SK-N-SH (cell line): ENCODE measurements at regions not wholly inside any gene's neighbourhood (a gene's known extent, or its start where the extent isn't known, plus 50 kb on each side); places are given as distances from the start of the nearest gene placed in this dataset.

Experiments
- EP300 ChIP-seq, 2 experiments: IDR thresholded peaks; 2 replicates each; pipeline versions ENCODE4 v1.4.0 to v1.6.1; 2012; ENCODE audit warnings: borderline replicate concordance in 1 of 2, low read depth in 1 of 2, low read length in 1 of 2
- FOXJ3 ChIP-seq: sonication (generic); formaldehyde crosslinking; IDR thresholded peaks from 2 replicates; pipeline ENCODE4 v1.5.1; 2020; ENCODE audit warnings: mild to moderate bottlenecking, missing genetic modification reagents
- POLR2AphosphoS5 ChIP-seq: IDR thresholded peaks from 2 replicates; pipeline ENCODE4 v1.6.1; 2012; ENCODE audit warnings: low read depth, low read length
- RAD21 ChIP-seq: IDR thresholded peaks from 2 replicates; pipeline ENCODE4 v1.6.1; 2012; ENCODE audit warnings: mild to moderate bottlenecking, low read length
- TF ChIP-seq, protein P1 (sequence below): fragments of 200-600 bp; sonication (generic); IDR thresholded peaks from 2 replicates; pipeline ENCODE4 v1.6.1; 2017; ENCODE audit warnings: antibody characterized with exemption, mild to moderate bottlenecking, moderate library complexity
- TF ChIP-seq, protein P2 (sequence below): IDR thresholded peaks from 2 replicates; pipeline ENCODE4 v1.6.1; 2012; ENCODE audit warnings: mild to moderate bottlenecking, low read depth, low read length, moderate library complexity
- TF ChIP-seq, protein P3 (sequence below): IDR thresholded peaks from 2 replicates; pipeline ENCODE4 v1.4.0; 2012; ENCODE audit warnings: low read depth
- TF ChIP-seq, protein P4 (sequence below): IDR thresholded peaks from 2 replicates; pipeline ENCODE4 v1.4.0; 2012; ENCODE audit warnings: low read depth, borderline replicate concordance

DNA sequence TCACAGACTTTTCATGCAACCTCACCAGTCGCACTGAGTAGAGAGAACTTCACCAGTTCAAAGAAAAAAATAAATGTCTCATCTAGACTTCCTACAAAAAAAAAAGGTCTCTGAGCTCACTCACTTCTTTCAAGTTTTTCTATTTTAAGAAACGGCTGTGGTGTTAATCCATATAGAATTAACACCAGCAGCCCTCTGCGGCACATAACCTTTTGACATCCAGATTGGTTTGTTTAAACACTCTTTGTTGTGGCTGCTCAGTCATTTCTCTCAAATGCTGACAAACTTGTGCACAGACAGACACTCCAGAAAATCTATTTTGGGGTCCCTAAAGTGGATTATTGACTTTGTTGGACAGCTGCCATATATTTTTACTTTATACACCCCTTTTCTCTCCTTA is 874.9 kb downstream of the EFNB2 start:
- no peak for TF ChIP-seq FOXJ3 (CRISPR knock-in tag)
- TF ChIP-seq, protein P1, sequence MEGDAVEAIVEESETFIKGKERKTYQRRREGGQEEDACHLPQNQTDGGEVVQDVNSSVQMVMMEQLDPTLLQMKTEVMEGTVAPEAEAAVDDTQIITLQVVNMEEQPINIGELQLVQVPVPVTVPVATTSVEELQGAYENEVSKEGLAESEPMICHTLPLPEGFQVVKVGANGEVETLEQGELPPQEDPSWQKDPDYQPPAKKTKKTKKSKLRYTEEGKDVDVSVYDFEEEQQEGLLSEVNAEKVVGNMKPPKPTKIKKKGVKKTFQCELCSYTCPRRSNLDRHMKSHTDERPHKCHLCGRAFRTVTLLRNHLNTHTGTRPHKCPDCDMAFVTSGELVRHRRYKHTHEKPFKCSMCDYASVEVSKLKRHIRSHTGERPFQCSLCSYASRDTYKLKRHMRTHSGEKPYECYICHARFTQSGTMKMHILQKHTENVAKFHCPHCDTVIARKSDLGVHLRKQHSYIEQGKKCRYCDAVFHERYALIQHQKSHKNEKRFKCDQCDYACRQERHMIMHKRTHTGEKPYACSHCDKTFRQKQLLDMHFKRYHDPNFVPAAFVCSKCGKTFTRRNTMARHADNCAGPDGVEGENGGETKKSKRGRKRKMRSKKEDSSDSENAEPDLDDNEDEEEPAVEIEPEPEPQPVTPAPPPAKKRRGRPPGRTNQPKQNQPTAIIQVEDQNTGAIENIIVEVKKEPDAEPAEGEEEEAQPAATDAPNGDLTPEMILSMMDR: no peak
- TF ChIP-seq, protein P2, sequence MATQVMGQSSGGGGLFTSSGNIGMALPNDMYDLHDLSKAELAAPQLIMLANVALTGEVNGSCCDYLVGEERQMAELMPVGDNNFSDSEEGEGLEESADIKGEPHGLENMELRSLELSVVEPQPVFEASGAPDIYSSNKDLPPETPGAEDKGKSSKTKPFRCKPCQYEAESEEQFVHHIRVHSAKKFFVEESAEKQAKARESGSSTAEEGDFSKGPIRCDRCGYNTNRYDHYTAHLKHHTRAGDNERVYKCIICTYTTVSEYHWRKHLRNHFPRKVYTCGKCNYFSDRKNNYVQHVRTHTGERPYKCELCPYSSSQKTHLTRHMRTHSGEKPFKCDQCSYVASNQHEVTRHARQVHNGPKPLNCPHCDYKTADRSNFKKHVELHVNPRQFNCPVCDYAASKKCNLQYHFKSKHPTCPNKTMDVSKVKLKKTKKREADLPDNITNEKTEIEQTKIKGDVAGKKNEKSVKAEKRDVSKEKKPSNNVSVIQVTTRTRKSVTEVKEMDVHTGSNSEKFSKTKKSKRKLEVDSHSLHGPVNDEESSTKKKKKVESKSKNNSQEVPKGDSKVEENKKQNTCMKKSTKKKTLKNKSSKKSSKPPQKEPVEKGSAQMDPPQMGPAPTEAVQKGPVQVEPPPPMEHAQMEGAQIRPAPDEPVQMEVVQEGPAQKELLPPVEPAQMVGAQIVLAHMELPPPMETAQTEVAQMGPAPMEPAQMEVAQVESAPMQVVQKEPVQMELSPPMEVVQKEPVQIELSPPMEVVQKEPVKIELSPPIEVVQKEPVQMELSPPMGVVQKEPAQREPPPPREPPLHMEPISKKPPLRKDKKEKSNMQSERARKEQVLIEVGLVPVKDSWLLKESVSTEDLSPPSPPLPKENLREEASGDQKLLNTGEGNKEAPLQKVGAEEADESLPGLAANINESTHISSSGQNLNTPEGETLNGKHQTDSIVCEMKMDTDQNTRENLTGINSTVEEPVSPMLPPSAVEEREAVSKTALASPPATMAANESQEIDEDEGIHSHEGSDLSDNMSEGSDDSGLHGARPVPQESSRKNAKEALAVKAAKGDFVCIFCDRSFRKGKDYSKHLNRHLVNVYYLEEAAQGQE: no peak
- no peak for TF ChIP-seq EP300 (IDR thresholded peaks at IDR 0.05; ENCODE audit: borderline replicate concordance in 1 of 2, low read depth in 1 of 2, low read length in 1 of 2)
- TF ChIP-seq RAD21: no peak
- TF ChIP-seq, protein P3, sequence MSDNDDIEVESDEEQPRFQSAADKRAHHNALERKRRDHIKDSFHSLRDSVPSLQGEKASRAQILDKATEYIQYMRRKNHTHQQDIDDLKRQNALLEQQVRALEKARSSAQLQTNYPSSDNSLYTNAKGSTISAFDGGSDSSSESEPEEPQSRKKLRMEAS: no peak
- TF ChIP-seq POLR2AphosphoS5: no peak
- TF ChIP-seq, protein P4, sequence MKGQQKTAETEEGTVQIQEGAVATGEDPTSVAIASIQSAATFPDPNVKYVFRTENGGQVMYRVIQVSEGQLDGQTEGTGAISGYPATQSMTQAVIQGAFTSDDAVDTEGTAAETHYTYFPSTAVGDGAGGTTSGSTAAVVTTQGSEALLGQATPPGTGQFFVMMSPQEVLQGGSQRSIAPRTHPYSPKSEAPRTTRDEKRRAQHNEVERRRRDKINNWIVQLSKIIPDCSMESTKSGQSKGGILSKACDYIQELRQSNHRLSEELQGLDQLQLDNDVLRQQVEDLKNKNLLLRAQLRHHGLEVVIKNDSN: no peak
